ENCODE measurements at regions not wholly inside any gene's neighbourhood (a gene's known extent, or its start where the extent isn't known, plus 50 kb on each side); places are given as distances from the start of the nearest gene placed in this dataset.

DNA sequence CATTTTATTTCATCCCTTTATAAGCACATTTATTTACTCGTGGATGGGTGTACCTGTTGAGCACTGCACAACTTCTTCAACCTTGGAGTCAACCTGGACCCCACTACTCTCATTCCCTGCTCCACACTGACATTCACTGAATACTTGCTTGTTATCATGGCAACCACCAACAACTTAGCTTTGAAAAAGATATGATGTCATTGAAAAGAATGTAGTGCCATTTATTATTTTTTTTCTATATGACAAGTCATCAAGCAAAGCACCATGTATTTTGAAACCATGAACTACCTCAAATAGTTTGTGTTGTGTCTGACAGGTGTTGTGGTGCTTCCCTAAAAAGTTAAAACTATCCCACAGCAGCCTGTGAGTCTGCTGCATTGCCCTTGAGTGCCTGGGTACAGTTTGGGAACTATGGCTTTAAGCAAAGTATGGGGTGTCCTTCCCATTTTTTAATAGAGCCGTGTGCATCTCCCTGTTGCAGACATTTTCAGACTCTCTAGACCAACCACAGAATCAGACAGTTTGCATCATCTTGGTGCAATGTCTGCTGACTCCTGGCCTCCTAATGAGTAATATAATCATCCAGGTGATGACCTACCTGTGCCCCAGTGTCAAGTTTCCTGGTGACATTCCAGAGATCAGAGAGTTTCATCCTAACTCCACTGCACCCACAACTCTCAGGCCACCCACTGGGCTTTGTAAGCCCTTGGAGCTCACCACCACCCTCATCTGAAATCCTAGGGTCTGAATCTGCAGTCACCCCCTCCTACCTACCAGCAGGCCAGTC lies 339.7 kb upstream of the PROX1 start:
- TF ChIP-seq ZFX (IDR thresholded peaks at IDR 0.05): no peak
- no peak for TF ChIP-seq CTCF (conservative IDR thresholded peaks at IDR 0.05)
- H3K27ac ChIP-seq: no peak overlapping the region

- TF ChIP-seq CTCF (conservative IDR thresholded peaks at IDR 0.05): no peak
- TF ChIP-seq ZFX (IDR thresholded peaks at IDR 0.05): no peak
- H3K27ac ChIP-seq: no peak overlapping the region
Observed at GRCh38 chr1:213649373-213649772, 338.4 kb upstream of the PROX1 start.

- no peak overlapping the region for H3K27ac ChIP-seq
- TF ChIP-seq CTCF (conservative IDR thresholded peaks at IDR 0.05) (no peak), ZFX (IDR thresholded peaks at IDR 0.05) (no peak)
Observed at GRCh38 chr1:213650603-213651002, 337.2 kb upstream of the PROX1 start.

DNA sequence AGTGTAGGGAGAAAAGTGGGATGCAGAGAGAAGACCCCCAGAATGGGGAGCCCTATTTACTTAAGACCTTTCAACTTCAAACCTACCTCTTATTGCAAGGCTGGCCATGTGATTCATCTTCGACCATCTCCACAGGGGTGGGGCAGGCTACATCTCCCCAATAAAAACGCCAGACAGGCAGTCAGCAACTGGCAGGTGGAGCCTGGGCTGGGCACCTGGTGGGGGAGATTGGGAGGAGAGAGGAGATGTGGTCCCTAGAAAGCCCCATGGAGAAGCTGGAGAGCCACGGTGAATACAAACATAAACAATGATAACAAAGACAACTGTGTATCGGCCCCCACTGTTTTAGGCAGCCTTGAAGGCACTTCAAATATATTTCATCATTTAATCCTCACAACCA lies 336.7 kb upstream of the PROX1 start:
- no peak for TF ChIP-seq ZFX (IDR thresholded peaks at IDR 0.05)
- no peak for TF ChIP-seq CTCF (conservative IDR thresholded peaks at IDR 0.05)
- no peak overlapping the region for H3K27ac ChIP-seq

GRCh38 chr1:213652109-213652508 lies 335.7 kb upstream of the PROX1 start:
- TF ChIP-seq ZFX (IDR thresholded peaks at IDR 0.05): no peak
- TF ChIP-seq CTCF (conservative IDR thresholded peaks at IDR 0.05): no peak
- H3K27ac ChIP-seq: no peak overlapping the region

GRCh38 chr1:213656039-213656438 lies 331.7 kb upstream of the PROX1 start:
- TF ChIP-seq ZFX (IDR thresholded peaks at IDR 0.05): no peak
- TF ChIP-seq CTCF (conservative IDR thresholded peaks at IDR 0.05): no peak
- H3K27ac ChIP-seq: no peak overlapping the region

- no peak overlapping the region for H3K27ac ChIP-seq
- TF ChIP-seq CTCF (conservative IDR thresholded peaks at IDR 0.05) (no peak), ZFX (IDR thresholded peaks at IDR 0.05) (no peak)
Observed at GRCh38 chr1:213656503-213656902, 331.3 kb upstream of the PROX1 start.
